ENCODE measurements at regions not wholly inside any gene's neighbourhood (a gene's known extent, or its start where the extent isn't known, plus 50 kb on each side); places are given as distances from the start of the nearest gene placed in this dataset.

GRCh38 chr5:163190283-163190682, 247.1 kb upstream of the CCNG1 start:
- TF ChIP-seq POLR2AphosphoS5 (IDR thresholded peaks at IDR 0.05) (no peak), CTCF (IDR thresholded peaks at IDR 0.05) (no peak)
